Smooth muscle cell (in vitro differentiated cells): ENCODE measurements at regions not wholly inside any gene's neighbourhood (a gene's known extent, or its start where the extent isn't known, plus 50 kb on each side); places are given as distances from the start of the nearest gene placed in this dataset.

Source experiments
- DNase-seq: peaks from one replicate; lab custom pipeline; 2025; ENCODE audit not compliant: unreplicated experiment; lab: John Stamatoyannopoulos, UW
- H2AFZ ChIP-seq: fragments of 200-600 bp; sonication (generic); 2 replicates; pipeline ENCODE4 v1.6.0; 2016; ENCODE audit warnings: antibody characterized with exemption, low read depth, mild to moderate bottlenecking
- H3F3A ChIP-seq: fragments of 200-600 bp; sonication (generic); 2 replicates; pipeline ENCODE4 v1.6.0; 2017; ENCODE audit warnings: antibody characterized with exemption, low read depth
- H3K27ac ChIP-seq: fragments of 200-600 bp; sonication (generic); 2 replicates; pipeline ENCODE4 v1.5.1; 2016; ENCODE audit warnings: low read depth, mild to moderate bottlenecking
- H3K27me3 ChIP-seq: fragments of 200-600 bp; sonication (generic); 2 replicates; pipeline ENCODE4 v1.6.1; 2016; ENCODE audit warnings: low read depth, mild to moderate bottlenecking
- H3K36me3 ChIP-seq: fragments of 200-600 bp; sonication (generic); 2 replicates; pipeline ENCODE4 v1.5.1; 2016; ENCODE audit warnings: low read depth
- H3K4me1 ChIP-seq: fragments of 200-600 bp; sonication (generic); 2 replicates; pipeline ENCODE4 v1.5.1; 2016; ENCODE audit warnings: low read depth
- H3K4me2 ChIP-seq: fragments of 200-600 bp; sonication (generic); 2 replicates; pipeline ENCODE4 v1.6.0; 2016; ENCODE audit warnings: mild to moderate bottlenecking
- H3K4me3 ChIP-seq: fragments of 200-600 bp; sonication (generic); 2 replicates; pipeline ENCODE4 v1.5.1; 2016; ENCODE audit warnings: mild to moderate bottlenecking
- H3K79me2 ChIP-seq: fragments of 200-600 bp; sonication (generic); 2 replicates; pipeline ENCODE4 v1.6.0; 2016; ENCODE audit warnings: low read depth, mild to moderate bottlenecking
- H3K9ac ChIP-seq: fragments of 200-600 bp; sonication (generic); 2 replicates; pipeline ENCODE4 v1.6.0; 2016; ENCODE audit warnings: low read depth
- H3K9me3 ChIP-seq: fragments of 200-600 bp; sonication (generic); replicated peaks from 2 replicates; pipeline ENCODE4 v1.5.1; 2016; ENCODE audit warnings: low read depth
- H4K20me1 ChIP-seq: fragments of 200-600 bp; sonication (generic); 2 replicates; pipeline ENCODE4 v1.6.0; 2016; ENCODE audit warnings: low read depth
- WGBS: methylation state at CpG from one replicate; pipeline ENCODE4 v1.1.7; 2016; ENCODE audit warnings: low lambda C conversion rate; 5-methylcytosine and 5-hydroxymethylcytosine counted together
- TF ChIP-seq, protein P1 (sequence below): fragments of 200-600 bp; sonication (generic); IDR thresholded peaks from 2 replicates; pipeline ENCODE4 v1.5.1; 2017; ENCODE audit warnings: borderline replicate concordance, mild to moderate bottlenecking, antibody characterized with exemption; ENCODE audit not compliant: insufficient read depth, poor library complexity, severe bottlenecking

DNA sequence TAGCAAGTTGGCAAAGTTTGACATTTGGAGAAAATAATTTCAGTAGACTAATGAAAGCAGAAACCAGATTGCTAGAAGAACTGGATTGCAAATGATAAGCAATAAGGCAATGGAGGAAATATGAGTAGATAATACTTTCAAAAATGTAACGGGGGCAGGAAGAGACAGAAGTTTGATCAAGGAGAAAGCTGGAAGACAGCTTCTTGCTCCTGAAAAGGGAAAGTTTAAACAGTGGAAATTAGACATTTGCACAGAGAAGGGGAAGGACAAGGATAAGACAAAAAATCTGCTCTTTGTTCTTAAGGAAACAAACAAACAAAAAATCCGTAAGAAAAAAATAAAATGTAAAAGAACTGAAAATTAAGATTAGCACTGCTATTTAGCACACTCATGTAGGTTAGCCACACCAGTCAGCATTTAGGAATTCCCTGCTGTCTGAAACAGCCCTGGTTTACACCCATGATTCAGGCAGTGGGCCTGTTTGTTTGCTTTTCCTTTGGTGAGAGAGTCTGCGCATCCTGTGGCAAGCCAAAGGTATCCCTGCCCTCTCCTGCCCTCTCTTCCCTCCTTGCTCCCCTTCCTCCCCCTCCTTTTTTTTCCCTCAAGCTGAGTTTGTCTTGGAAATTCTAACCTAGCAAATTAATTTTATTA is 104.3 kb upstream of the CAV2 start:
- no peaks in the 10 kb centered on the region for H3K9me3 ChIP-seq
- H3K27ac ChIP-seq: peak overlapping the region; percentile 95
- H3F3A ChIP-seq: peaks cover 6% of the 10 kb centered on the region
- DNase-seq: no peak
- no peaks in the 10 kb centered on the region for H3K36me3 ChIP-seq
- peak overlapping the region; percentile 65 for H3K4me2 ChIP-seq
- H4K20me1 ChIP-seq: no peaks in the 10 kb centered on the region
- TF ChIP-seq, protein P1, sequence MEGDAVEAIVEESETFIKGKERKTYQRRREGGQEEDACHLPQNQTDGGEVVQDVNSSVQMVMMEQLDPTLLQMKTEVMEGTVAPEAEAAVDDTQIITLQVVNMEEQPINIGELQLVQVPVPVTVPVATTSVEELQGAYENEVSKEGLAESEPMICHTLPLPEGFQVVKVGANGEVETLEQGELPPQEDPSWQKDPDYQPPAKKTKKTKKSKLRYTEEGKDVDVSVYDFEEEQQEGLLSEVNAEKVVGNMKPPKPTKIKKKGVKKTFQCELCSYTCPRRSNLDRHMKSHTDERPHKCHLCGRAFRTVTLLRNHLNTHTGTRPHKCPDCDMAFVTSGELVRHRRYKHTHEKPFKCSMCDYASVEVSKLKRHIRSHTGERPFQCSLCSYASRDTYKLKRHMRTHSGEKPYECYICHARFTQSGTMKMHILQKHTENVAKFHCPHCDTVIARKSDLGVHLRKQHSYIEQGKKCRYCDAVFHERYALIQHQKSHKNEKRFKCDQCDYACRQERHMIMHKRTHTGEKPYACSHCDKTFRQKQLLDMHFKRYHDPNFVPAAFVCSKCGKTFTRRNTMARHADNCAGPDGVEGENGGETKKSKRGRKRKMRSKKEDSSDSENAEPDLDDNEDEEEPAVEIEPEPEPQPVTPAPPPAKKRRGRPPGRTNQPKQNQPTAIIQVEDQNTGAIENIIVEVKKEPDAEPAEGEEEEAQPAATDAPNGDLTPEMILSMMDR: no peak
- peak overlapping the region; percentile 78 for H3K9ac ChIP-seq
- H2AFZ ChIP-seq: peak overlapping the region; percentile 56
- no peaks in the 10 kb centered on the region for H3K79me2 ChIP-seq
- no peaks in the 10 kb centered on the region for H3K4me1 ChIP-seq
- H3K27me3 ChIP-seq: no peaks in the 10 kb centered on the region
- no peak overlapping the region for H3K4me3 ChIP-seq
- 14% methylated on average over 3 of the region's 3 CpGs for WGBS

DNA sequence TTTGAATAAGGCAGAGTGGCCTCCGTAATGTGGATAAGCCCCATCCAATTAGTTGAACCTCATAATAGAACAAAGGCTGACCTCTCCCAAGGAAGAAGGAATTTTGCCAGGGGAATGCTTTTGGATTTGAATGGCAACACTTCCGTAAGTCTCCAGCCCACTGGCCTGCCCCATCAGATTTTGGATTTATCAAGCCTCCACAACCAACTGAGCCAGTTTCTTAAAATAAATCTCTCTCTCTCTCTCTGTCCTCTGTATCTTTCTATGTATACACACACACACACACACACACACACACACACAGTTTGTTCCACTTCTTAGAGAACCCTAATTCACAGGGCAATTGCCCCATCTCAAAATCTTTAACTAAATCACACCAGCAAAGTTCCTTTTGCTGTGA is 100.9 kb upstream of the CAV2 start:
- no peak overlapping the region for H3K4me3 ChIP-seq
- no peaks in the 10 kb centered on the region for H3K9me3 ChIP-seq
- WGBS: 94% methylated on average over 2 of the region's 2 CpGs
- no peak overlapping the region for H3K9ac ChIP-seq
- no peaks in the 10 kb centered on the region for H4K20me1 ChIP-seq
- no peak for DNase-seq
- H3K4me1 ChIP-seq: no peaks in the 10 kb centered on the region
- no peaks in the 10 kb centered on the region for H3K27me3 ChIP-seq
- H3F3A ChIP-seq: peaks cover 6% of the 10 kb centered on the region
- H3K79me2 ChIP-seq: no peaks in the 10 kb centered on the region
- no peaks in the 10 kb centered on the region for H3K36me3 ChIP-seq
- H3K4me2 ChIP-seq: no peak overlapping the region
- TF ChIP-seq, protein P1: no peak
- H2AFZ ChIP-seq: no peak overlapping the region
- H3K27ac ChIP-seq: no peak overlapping the region

DNA sequence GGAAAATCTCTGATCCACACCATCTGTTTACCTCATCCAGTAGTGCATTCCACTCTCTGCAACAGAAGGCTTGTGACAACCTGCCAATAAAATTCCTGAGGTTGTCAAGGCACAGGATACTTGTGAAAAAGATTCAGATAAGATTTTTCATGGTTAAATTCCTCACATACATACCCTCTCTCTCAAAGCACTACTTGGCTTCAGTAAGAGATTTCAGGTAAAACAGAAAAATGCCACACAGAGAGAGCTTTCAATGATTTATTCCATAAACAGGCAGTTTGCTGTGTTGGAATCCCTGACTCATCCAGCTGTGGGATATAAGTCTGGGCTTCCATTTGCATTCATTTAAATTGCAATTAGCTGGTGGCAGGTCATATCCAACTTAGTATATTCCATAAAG is 99.7 kb upstream of the CAV2 start:
- H3K79me2 ChIP-seq: no peaks in the 10 kb centered on the region
- no peak overlapping the region for H3K4me3 ChIP-seq
- no peaks in the 10 kb centered on the region for H3K36me3 ChIP-seq
- H3K4me1 ChIP-seq: no peaks in the 10 kb centered on the region
- H3K27me3 ChIP-seq: no peaks in the 10 kb centered on the region
- no peak overlapping the region for H3K9ac ChIP-seq
- peak overlapping the region; percentile 22 for H3K27ac ChIP-seq
- H3K4me2 ChIP-seq: no peak overlapping the region
- TF ChIP-seq, protein P1: no peak
- H3F3A ChIP-seq: peaks cover 6% of the 10 kb centered on the region
- H3K9me3 ChIP-seq: no peaks in the 10 kb centered on the region
- H2AFZ ChIP-seq: no peak overlapping the region
- DNase-seq: no peak
- no peaks in the 10 kb centered on the region for H4K20me1 ChIP-seq

DNA sequence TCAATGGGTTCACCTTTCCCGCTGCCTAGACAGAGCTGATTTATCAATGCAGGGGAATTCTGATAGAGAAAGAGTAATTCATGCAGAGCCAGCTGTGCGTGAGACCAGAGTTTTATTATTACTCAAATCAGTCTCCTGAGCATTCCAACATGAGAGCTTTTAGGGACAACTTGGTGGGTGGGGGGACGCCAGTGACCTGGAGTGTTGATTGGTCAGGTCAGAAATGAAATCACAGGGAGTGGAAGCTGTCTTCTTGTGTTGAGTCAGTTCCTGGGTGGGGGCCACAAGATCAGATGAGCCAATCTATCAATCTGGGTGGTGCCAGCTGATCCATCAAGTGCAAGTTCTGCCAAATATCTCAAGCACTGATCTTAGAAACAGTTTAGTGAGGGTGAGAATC is 99.0 kb upstream of the CAV2 start:
- no peak overlapping the region for H3K9ac ChIP-seq
- no peaks in the 10 kb centered on the region for H3K36me3 ChIP-seq
- H3K27me3 ChIP-seq: no peaks in the 10 kb centered on the region
- H3F3A ChIP-seq: peaks cover 6% of the 10 kb centered on the region
- 92% methylated on average over 3 of the region's 3 CpGs for WGBS
- no peaks in the 10 kb centered on the region for H3K9me3 ChIP-seq
- H3K27ac ChIP-seq: no peak overlapping the region
- H3K4me2 ChIP-seq: no peak overlapping the region
- H2AFZ ChIP-seq: no peak overlapping the region
- TF ChIP-seq, protein P1: no peak
- H3K4me1 ChIP-seq: no peaks in the 10 kb centered on the region
- no peak for DNase-seq
- no peaks in the 10 kb centered on the region for H3K79me2 ChIP-seq
- no peak overlapping the region for H3K4me3 ChIP-seq
- no peaks in the 10 kb centered on the region for H4K20me1 ChIP-seq
